Cardiac muscle cell (in vitro differentiated cells and primary cell): ENCODE measurements at regions not wholly inside any gene's neighbourhood (a gene's known extent, or its start where the extent isn't known, plus 50 kb on each side); places are given as distances from the start of the nearest gene placed in this dataset.

ENCODE experiments used
- DNase-seq, 2 donors: peaks; one replicate each; pipeline versions ENCODE4 v3.0.0 to v3.0.0-alpha.2; 2010 to 2017; ENCODE audit warnings: low read depth in 1 of 2, low spot score in 1 of 2
- H3K27ac ChIP-seq: fragments of 200-600 bp; sonication (generic); 2 replicates; pipeline ENCODE4 v1.5.1; 2016
- H3K27me3 ChIP-seq: fragments of 200-600 bp; sonication (generic); 2 replicates; pipeline ENCODE4 v1.6.0; 2016; ENCODE audit warnings: control low read depth
- H3K36me3 ChIP-seq: fragments of 200-600 bp; sonication (generic); 2 replicates; pipeline ENCODE4 v1.5.1; 2016; ENCODE audit warnings: control low read depth
- H3K4me1 ChIP-seq: fragments of 200-600 bp; sonication (generic); 2 replicates; pipeline ENCODE4 v1.8.1; 2017; ENCODE audit warnings: low read depth, mild to moderate bottlenecking, mixed run types
- H3K4me3 ChIP-seq: fragments of 200-600 bp; sonication (generic); 2 replicates; pipeline ENCODE4 v1.5.1; 2016; ENCODE audit warnings: mild to moderate bottlenecking
- H3K9me3 ChIP-seq: fragments of 200-600 bp; sonication (generic); 2 replicates; pipeline ENCODE4 v1.5.1; 2017; ENCODE audit warnings: low read depth, mild to moderate bottlenecking, control low read depth
- CTCF ChIP-seq: IDR thresholded peaks from 2 replicates; pipeline ENCODE4 v1.5.1; 2012; ENCODE audit warnings: low read depth, mild to moderate bottlenecking, low read length

DNA sequence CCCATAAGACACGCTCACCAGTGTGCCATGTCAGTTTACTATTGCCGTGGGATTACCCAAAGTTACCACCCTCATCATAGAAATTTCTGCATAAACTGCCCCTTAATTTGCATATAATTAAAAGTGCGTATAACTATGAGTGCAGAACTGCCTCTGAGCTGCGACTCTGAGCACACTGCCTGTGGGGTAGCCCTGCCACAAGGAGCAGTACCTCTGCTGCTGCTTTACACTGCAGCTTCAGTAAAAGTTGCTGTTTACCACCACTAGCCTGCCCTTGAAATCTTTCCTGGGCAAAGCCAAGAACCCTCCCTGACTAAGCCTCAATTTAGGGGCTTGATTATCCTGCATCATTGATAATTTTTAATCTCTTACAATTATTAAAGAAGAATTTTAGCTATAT, 213.9 kb upstream of the MAP2 start:
- H3K4me1 ChIP-seq = no peaks in the 10 kb centered on the region
- no peak for TF ChIP-seq CTCF
- no peaks in the 10 kb centered on the region for H3K9me3 ChIP-seq
- no peaks in the 10 kb centered on the region for H3K36me3 ChIP-seq
- no peak overlapping the region for H3K4me3 ChIP-seq
- H3K27ac ChIP-seq = no peak overlapping the region
- no peaks in the 10 kb centered on the region for H3K27me3 ChIP-seq
- DNase-seq = no peak

GRCh38 chr2:209230560-209230959, 193.3 kb upstream of the MAP2 start:
- Histone ChIP-seq H3K9me3 (no peaks in the 10 kb centered on the region), H3K27ac (no peak overlapping the region), H3K27me3 (no peaks in the 10 kb centered on the region), H3K4me3 (no peak overlapping the region), H3K36me3 (no peaks in the 10 kb centered on the region), H3K4me1 (no peaks in the 10 kb centered on the region)
- DNase-seq = no peak
- TF ChIP-seq CTCF = no peak

DNA sequence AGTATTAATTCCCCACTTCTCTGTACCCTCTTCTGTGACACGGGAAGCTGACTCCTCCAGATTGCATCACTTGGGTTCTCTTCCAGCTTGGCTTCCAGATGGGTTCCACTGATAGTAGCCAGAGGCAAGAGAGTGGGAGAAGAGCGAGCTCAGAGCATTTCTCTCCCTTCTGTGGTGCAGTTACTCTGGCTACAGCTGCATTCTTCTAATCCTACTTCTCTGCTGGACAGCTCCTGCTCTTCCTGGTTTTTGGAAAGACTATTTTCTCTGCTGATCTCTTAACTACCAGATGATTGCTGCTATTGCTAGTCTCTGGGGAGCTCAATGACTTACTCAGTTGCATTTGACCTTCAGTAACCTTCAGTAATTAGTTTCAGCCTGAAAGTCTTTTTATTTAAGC, 187.5 kb upstream of the MAP2 start:
- Histone ChIP-seq H3K4me1 (no peaks in the 10 kb centered on the region), H3K27me3 (no peaks in the 10 kb centered on the region), H3K36me3 (no peaks in the 10 kb centered on the region), H3K9me3 (no peaks in the 10 kb centered on the region), H3K27ac (no peak overlapping the region), H3K4me3 (no peak overlapping the region)
- no peak for TF ChIP-seq CTCF
- DNase-seq = peak in 1 of 2 donors; percentile 50

DNA sequence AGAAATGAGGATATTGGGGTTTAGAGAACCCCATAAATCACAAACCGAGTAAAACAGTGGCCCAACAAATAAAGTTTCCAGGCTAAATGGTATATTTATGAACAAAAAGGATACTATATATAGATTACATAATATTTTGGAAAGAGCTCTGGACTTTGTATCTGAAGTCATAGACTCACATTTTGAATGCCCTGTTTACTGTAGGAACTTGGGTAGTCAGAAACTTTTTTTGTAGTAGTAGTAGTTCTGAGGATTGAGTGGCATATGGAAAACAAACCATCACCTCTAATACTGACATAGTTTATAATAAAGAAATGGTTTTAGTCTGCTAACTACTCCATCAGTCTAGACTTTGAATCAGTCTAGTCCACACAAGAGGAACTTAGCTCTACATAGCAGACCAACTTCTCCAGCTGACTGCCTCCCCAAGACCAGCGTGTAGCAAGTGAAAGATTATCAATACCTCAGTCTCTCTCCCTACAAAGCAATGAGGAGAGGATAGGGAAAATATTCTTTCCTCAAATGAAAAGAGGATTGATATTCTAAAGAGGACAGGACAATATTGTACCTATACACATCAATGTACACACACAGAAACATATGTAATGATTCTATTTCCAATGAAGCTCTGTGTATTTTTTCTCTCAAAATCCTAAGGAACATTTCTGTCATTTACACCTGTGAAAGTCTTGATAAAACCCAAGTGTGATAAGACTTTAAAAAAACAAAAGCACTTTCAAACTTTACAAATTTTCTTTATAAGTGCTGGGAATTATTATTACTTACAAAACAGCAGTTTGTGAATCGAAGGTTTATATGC, 184.9 kb upstream of the MAP2 start:
- Histone ChIP-seq H3K9me3 (no peaks in the 10 kb centered on the region), H3K27ac (no peak overlapping the region), H3K27me3 (no peaks in the 10 kb centered on the region), H3K4me3 (no peak overlapping the region), H3K4me1 (no peaks in the 10 kb centered on the region), H3K36me3 (no peaks in the 10 kb centered on the region)
- no peak for DNase-seq
- no peak for TF ChIP-seq CTCF

GRCh38 chr2:209239585-209239938, 184.3 kb upstream of the MAP2 start:
- Histone ChIP-seq H3K4me3 (no peak overlapping the region), H3K27ac (no peak overlapping the region), H3K4me1 (no peaks in the 10 kb centered on the region), H3K27me3 (no peaks in the 10 kb centered on the region), H3K36me3 (no peaks in the 10 kb centered on the region), H3K9me3 (no peaks in the 10 kb centered on the region)
- TF ChIP-seq CTCF = no peak
- DNase-seq = no peak

- H3K27me3 ChIP-seq = no peaks in the 10 kb centered on the region
- no peak for TF ChIP-seq CTCF
- DNase-seq = no peak
These were observed 183.6 kb upstream of the MAP2 start for GRCh38 chr2:209240204-209240603.

More at GRCh38 chr2:209240204-209240603, 183.6 kb upstream of the MAP2 start:
- no peak overlapping the region for H3K4me3 ChIP-seq
- no peaks in the 10 kb centered on the region for H3K36me3 ChIP-seq
- no peaks in the 10 kb centered on the region for H3K9me3 ChIP-seq
- H3K27ac ChIP-seq = no peak overlapping the region
- H3K4me1 ChIP-seq = no peaks in the 10 kb centered on the region
